Hepatocyte (in vitro differentiated cells): ENCODE measurements at regions not wholly inside any gene's neighbourhood (a gene's known extent, or its start where the extent isn't known, plus 50 kb on each side); places are given as distances from the start of the nearest gene placed in this dataset.

Source experiments
- CTCF ChIP-seq: fragments of 200-600 bp; sonication (generic); IDR thresholded peaks from 2 replicates; pipeline ENCODE4 v1.5.1; 2016; ENCODE audit warnings: antibody characterized with exemption, mild to moderate bottlenecking; ENCODE audit not compliant: poor library complexity
- EZH2 ChIP-seq: fragments of 200-600 bp; sonication (generic); IDR thresholded peaks from 2 replicates; pipeline ENCODE4 v1.6.1; 2016; ENCODE audit warnings: antibody characterized with exemption, mild to moderate bottlenecking, borderline replicate concordance

GRCh38 chrX:102866981-102867656 lies 70.0 kb upstream of the RAB40AL start:
- TF ChIP-seq CTCF (no peak), EZH2 (no peak)
